Osteocyte (in vitro differentiated cells): ENCODE measurements at regions not wholly inside any gene's neighbourhood (a gene's known extent, or its start where the extent isn't known, plus 50 kb on each side); places are given as distances from the start of the nearest gene placed in this dataset.

Experiments used
- DNase-seq: peaks from one replicate; pipeline ENCODE4 v3.0.0; 2021; ENCODE audit warnings: mixed read lengths; ENCODE audit not compliant: unreplicated experiment; ENCODE audit errors: extremely low spot score
- H3K27ac Mint-ChIP-seq: one replicate; pipeline ENCODE4 v1.8.0; 2021; ENCODE audit warnings: mild to moderate bottlenecking, mixed read lengths; ENCODE audit not compliant: unreplicated experiment
- H3K27me3 Mint-ChIP-seq: one replicate; pipeline ENCODE4 v1.8.0; 2021; ENCODE audit warnings: mixed read lengths; ENCODE audit not compliant: unreplicated experiment
- H3K36me3 Mint-ChIP-seq: one replicate; pipeline ENCODE4 v1.8.0; 2021; ENCODE audit warnings: mixed read lengths; ENCODE audit not compliant: unreplicated experiment
- H3K4me1 Mint-ChIP-seq: one replicate; pipeline ENCODE4 v1.8.0; 2021; ENCODE audit warnings: mixed read lengths; ENCODE audit not compliant: unreplicated experiment
- H3K4me3 Mint-ChIP-seq: one replicate; pipeline ENCODE4 v1.8.0; 2021; ENCODE audit warnings: mild to moderate bottlenecking, moderate library complexity, mixed read lengths; ENCODE audit not compliant: unreplicated experiment
- H3K9me3 Mint-ChIP-seq: one replicate; pipeline ENCODE4 v1.8.0; 2021; ENCODE audit warnings: mixed read lengths; ENCODE audit not compliant: unreplicated experiment
- CTCF ChIP-seq: fragments of 200-600 bp; sonication (generic); IDR thresholded peaks from 2 replicates; pipeline ENCODE4 v1.5.0; 2021; ENCODE audit warnings: antibody characterized with exemption, mild to moderate bottlenecking, moderate library complexity

DNA sequence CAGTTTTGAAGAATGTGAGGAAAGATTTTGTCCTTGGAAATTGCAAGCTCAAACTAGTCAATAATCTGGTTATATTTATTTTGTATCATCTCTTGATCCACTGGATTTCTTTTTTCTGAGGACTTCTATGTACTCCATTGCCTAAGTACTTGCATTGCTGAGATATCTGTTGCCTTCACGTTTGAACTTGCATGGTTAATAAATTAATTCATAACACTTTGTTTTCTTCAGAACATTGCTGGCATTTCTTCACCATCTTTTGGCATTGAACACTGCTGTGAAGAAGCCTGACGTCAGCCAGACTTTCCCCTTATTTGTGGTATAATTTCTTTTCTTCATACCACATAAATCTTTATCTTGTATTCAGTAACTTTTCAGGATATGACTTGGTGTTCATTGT is 246.0 kb upstream of the KIF2A start:
- no peak overlapping the region for H3K4me3 Mint-ChIP-seq
- peaks cover 31% of the 10 kb centered on the region for H3K27me3 Mint-ChIP-seq
- H3K27ac Mint-ChIP-seq: no peak overlapping the region
- peaks cover 2% of the 10 kb centered on the region for H3K9me3 Mint-ChIP-seq
- no peak for DNase-seq
- H3K36me3 Mint-ChIP-seq: no peaks in the 10 kb centered on the region
- no peaks in the 10 kb centered on the region for H3K4me1 Mint-ChIP-seq
- TF ChIP-seq CTCF: no peak

GRCh38 chr5:62065050-62065449 is 241.0 kb upstream of the KIF2A start:
- DNase-seq: no peak
- Mint-ChIP-seq H3K27ac (no peak overlapping the region), H3K4me3 (no peak overlapping the region), H3K9me3 (no peaks in the 10 kb centered on the region), H3K4me1 (no peaks in the 10 kb centered on the region), H3K27me3 (peaks cover 17% of the 10 kb centered on the region), H3K36me3 (no peaks in the 10 kb centered on the region)
- TF ChIP-seq CTCF: no peak

- H3K9me3 Mint-ChIP-seq: no peaks in the 10 kb centered on the region
- no peak overlapping the region for H3K27ac Mint-ChIP-seq
- no peak for TF ChIP-seq CTCF
- peaks cover 10% of the 10 kb centered on the region for H3K27me3 Mint-ChIP-seq
- no peaks in the 10 kb centered on the region for H3K36me3 Mint-ChIP-seq
- no peak for DNase-seq
- no peak overlapping the region for H3K4me3 Mint-ChIP-seq
- H3K4me1 Mint-ChIP-seq: no peaks in the 10 kb centered on the region
Observed at GRCh38 chr5:62066761-62067277, 239.2 kb upstream of the KIF2A start.

DNA sequence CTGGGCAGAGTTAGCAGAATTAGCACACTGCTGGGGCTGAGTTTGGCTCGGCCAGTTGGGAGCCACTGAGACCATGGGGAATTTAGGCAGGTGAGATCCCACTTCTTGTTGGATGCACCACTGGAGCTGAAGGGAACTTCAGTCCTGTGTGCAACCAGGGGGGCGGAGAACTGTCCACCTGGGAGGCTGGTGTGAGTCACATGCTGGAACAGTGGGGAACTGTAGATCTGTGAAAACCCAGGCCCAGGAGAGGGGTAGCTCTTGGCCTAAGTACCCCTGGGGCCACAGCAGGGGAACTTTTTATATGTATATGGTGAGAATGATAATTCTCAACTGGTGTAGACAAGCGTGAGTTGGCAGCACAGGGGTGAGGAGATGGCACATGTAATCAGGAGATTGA is 237.5 kb upstream of the KIF2A start:
- Mint-ChIP-seq H3K36me3 (no peaks in the 10 kb centered on the region), H3K9me3 (no peaks in the 10 kb centered on the region), H3K4me1 (no peaks in the 10 kb centered on the region), H3K27me3 (peaks cover 10% of the 10 kb centered on the region), H3K4me3 (no peak overlapping the region), H3K27ac (no peak overlapping the region)
- TF ChIP-seq CTCF: no peak
- DNase-seq: no peak

DNA sequence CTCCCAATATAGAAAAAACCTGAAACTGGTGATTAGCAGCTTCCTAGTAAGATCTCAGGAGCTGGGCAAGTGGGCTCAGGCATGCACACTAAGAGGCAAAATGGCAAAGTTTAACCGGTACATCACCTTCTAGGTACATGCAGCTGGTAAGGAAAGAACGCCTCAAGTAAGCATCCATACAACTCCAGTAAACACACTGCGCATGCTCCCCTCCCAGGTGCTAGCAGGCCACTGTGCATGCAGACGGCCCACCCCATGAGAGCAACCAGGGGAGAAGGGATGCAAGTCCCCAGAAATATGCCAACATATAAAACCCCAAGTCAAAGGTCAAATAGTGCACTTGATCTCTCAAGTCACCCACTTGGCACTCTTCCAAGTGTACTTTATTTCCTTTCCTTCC is 228.6 kb upstream of the KIF2A start:
- H3K4me1 Mint-ChIP-seq: no peaks in the 10 kb centered on the region
- no peak for TF ChIP-seq CTCF
- H3K27me3 Mint-ChIP-seq: peaks cover 5% of the 10 kb centered on the region
- no peak overlapping the region for H3K27ac Mint-ChIP-seq
- DNase-seq: no peak
- no peaks in the 10 kb centered on the region for H3K9me3 Mint-ChIP-seq
- no peaks in the 10 kb centered on the region for H3K36me3 Mint-ChIP-seq
- no peak overlapping the region for H3K4me3 Mint-ChIP-seq
